Neural crest cell (in vitro differentiated cells): ENCODE measurements at regions not wholly inside any gene's neighbourhood (a gene's known extent, or its start where the extent isn't known, plus 50 kb on each side); places are given as distances from the start of the nearest gene placed in this dataset.

Experiments
- DNase-seq: peaks from one replicate; pipeline ENCODE4 v3.0.0; 2021; ENCODE audit warnings: low read depth, mixed read lengths, low spot score
- H3K27ac Mint-ChIP-seq: one replicate; pipeline ENCODE4 v1.8.0; 2021; ENCODE audit warnings: mild to moderate bottlenecking, mixed read lengths; ENCODE audit not compliant: unreplicated experiment
- H3K27me3 Mint-ChIP-seq: 2 replicates; pipeline ENCODE4 v1.8.0; 2021; ENCODE audit warnings: low read depth, mild to moderate bottlenecking, mixed read lengths
- H3K36me3 Mint-ChIP-seq: 2 replicates; pipeline ENCODE4 v1.8.0; 2021; ENCODE audit warnings: low read depth, mild to moderate bottlenecking, mixed read lengths
- H3K4me1 Mint-ChIP-seq: 2 replicates; pipeline ENCODE4 v1.8.0; 2021; ENCODE audit warnings: mixed read lengths
- H3K4me3 Mint-ChIP-seq: one replicate; pipeline ENCODE4 v1.8.0; 2021; ENCODE audit warnings: mild to moderate bottlenecking, mixed read lengths
- H3K9me3 Mint-ChIP-seq: 2 replicates; pipeline ENCODE4 v1.8.0; 2021; ENCODE audit warnings: mixed read lengths
- TF ChIP-seq, protein P1 (sequence below): fragments of 200-600 bp; sonication (generic); conservative IDR thresholded peaks from 2 replicates; pipeline ENCODE4 v1.5.0; 2021; ENCODE audit warnings: antibody characterized with exemption, mild to moderate bottlenecking

DNA sequence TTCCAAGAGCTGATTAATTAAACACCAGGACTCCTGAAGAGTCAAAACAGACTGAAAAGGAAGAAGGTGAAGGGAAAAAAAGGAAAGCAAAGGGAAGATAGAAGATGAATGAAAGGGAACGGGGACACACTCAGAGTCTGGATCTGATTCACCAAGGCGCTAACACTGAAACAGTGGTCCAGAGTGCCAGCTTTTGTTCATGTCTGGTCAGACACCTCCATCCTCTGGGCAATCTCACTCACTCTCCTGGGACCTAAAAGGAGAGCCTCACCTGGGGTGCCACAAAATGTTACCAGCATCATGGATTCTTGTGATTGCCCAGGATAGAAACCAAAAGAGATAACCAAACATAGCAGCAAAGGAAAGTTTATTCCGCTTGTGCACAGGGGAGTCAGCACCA is 120.3 kb upstream of the AFF2 start:
- Mint-ChIP-seq H3K27me3 (no peaks in the 10 kb centered on the region), H3K4me3 (no peak overlapping the region), H3K9me3 (peaks cover 9% of the 10 kb centered on the region), H3K27ac (no peak overlapping the region), H3K4me1 (peaks cover 5% of the 10 kb centered on the region), H3K36me3 (no peaks in the 10 kb centered on the region)
- TF ChIP-seq, protein P1, sequence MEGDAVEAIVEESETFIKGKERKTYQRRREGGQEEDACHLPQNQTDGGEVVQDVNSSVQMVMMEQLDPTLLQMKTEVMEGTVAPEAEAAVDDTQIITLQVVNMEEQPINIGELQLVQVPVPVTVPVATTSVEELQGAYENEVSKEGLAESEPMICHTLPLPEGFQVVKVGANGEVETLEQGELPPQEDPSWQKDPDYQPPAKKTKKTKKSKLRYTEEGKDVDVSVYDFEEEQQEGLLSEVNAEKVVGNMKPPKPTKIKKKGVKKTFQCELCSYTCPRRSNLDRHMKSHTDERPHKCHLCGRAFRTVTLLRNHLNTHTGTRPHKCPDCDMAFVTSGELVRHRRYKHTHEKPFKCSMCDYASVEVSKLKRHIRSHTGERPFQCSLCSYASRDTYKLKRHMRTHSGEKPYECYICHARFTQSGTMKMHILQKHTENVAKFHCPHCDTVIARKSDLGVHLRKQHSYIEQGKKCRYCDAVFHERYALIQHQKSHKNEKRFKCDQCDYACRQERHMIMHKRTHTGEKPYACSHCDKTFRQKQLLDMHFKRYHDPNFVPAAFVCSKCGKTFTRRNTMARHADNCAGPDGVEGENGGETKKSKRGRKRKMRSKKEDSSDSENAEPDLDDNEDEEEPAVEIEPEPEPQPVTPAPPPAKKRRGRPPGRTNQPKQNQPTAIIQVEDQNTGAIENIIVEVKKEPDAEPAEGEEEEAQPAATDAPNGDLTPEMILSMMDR, result no peak
- DNase-seq, result no peak

DNA sequence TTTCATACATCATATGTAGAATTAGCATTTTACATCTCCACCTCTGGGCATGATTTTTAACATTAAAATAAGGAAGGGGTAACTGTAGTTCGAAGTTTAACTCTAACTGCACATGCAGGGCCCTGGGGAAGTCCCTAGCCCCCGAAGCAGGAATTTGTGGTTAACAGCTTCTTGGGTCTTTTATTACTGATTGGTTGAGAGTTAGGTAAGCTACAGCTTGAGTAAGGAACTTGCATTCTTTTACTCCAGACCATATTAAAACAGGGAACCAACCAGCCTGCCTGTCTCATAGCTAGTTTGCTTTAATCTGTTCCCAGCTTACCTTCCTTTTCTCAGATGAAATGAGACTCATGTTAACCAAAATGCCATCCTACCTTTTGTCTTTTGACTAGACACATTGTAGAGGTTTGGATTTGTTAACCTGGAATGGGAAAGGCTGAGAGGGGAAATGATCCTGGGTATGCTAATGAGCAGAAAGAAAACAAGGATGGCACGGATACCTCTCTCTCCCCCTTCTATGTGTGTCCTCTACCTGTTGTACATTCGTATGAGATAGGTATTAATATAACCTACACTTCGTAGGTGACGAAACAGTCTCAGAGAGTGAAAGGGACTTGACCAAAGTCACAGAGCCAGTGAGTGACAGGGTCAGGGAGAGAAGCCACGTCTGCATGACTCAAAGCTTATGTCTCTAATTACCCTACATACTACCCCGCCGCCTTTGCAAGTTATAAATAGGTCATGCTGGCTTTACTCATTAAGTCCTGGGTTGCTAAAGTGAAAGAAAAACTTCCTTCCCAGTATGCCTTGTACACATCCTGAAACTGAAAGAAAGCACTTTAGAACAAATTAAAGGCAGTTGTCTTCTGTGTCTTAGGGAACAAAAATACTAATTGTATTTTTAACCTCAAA is 119.5 kb upstream of the AFF2 start:
- H3K4me3 Mint-ChIP-seq, result no peak overlapping the region
- no peaks in the 10 kb centered on the region for H3K27me3 Mint-ChIP-seq
- H3K36me3 Mint-ChIP-seq, result no peaks in the 10 kb centered on the region
- TF ChIP-seq, protein P1, result no peak
- peaks cover 4% of the 10 kb centered on the region for H3K9me3 Mint-ChIP-seq
- H3K4me1 Mint-ChIP-seq, result peaks cover 5% of the 10 kb centered on the region
- DNase-seq, result no peak
- no peak overlapping the region for H3K27ac Mint-ChIP-seq

DNA sequence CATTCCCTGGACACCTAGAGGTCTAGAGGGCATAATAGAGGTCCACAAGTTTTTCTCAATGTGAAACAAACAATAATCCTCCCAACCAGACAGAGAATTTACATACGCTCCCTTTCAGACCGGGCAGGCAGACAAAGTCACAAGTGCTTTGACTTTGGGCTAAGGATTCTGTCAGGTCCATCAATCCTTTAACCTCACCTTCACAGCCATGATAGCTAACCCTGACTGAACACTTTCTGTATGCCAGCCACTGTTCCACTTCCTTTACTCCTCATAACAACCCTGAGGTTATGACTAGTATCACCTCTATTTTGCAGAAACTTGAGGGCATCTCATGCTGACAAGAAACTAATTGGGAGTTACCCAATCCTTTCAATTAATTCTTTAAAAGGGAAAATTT is 118.8 kb upstream of the AFF2 start:
- H3K4me1 Mint-ChIP-seq, result peaks cover 5% of the 10 kb centered on the region
- H3K36me3 Mint-ChIP-seq, result no peaks in the 10 kb centered on the region
- no peaks in the 10 kb centered on the region for H3K9me3 Mint-ChIP-seq
- no peak overlapping the region for H3K27ac Mint-ChIP-seq
- DNase-seq, result no peak
- TF ChIP-seq, protein P1, result no peak
- no peak overlapping the region for H3K4me3 Mint-ChIP-seq
- no peaks in the 10 kb centered on the region for H3K27me3 Mint-ChIP-seq

DNA sequence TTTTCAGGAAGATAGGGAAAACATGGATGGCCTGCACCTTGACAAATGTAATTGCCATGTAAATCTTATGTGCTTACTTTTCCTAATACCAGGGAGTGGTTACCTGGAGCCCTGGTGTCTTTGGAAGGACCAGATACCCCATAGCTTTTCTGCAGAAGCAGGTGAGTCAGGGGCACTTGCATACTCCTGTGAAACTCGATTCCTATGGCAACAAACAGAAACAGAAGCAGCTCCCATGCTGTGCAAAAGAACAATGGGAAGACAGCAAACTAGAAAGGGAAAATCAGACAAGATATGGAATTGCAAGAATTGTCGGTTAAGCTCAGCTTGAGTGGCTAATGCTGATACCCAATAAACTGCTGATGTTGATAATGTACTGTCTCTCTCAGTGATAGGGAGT is 117.4 kb upstream of the AFF2 start:
- no peaks in the 10 kb centered on the region for H3K9me3 Mint-ChIP-seq
- H3K27me3 Mint-ChIP-seq, result no peaks in the 10 kb centered on the region
- TF ChIP-seq, protein P1, result no peak
- peaks cover 5% of the 10 kb centered on the region for H3K4me1 Mint-ChIP-seq
- H3K4me3 Mint-ChIP-seq, result no peak overlapping the region
- DNase-seq, result no peak
- H3K36me3 Mint-ChIP-seq, result no peaks in the 10 kb centered on the region
- no peak overlapping the region for H3K27ac Mint-ChIP-seq

DNA sequence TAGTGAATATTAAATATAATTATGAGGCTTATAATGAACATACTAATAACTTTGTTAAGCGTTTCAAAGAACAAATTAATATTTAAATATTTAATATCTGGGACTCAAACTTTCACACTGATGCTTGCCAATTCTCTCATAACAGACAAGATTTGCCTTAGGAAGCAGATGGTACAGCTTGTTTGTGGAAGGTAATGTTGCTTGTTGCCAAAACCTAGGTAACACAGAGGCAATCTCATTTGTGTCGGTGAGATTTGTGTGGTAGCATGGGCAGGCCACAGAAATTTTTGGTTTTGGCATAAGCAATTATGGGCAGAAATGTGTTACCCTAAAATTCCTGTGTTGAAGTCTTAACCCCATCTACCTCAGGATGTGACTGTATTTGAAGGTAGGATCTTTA is 114.9 kb upstream of the AFF2 start:
- Mint-ChIP-seq H3K9me3 (no peaks in the 10 kb centered on the region), H3K27me3 (no peaks in the 10 kb centered on the region), H3K27ac (no peak overlapping the region), H3K36me3 (no peaks in the 10 kb centered on the region), H3K4me3 (no peak overlapping the region), H3K4me1 (peaks cover 5% of the 10 kb centered on the region)
- TF ChIP-seq, protein P1, result no peak
- DNase-seq, result no peak
